A549 (cell line): ENCODE measurements at regions not wholly inside any gene's neighbourhood (a gene's known extent, or its start where the extent isn't known, plus 50 kb on each side); places are given as distances from the start of the nearest gene placed in this dataset.

Experiments
- ATAC-seq, 2 experiments: fragments of 200-7000 bp in 1 of 2; fragments of >200 bp in 1 of 2; cut with Nextera tagmentation in 1 of 2; cut with Tn5 transposase in 1 of 2; 3 replicates each; pipeline versions ENCODE4 v1.8.0 to v1.9.1; 2018 to 2020; ENCODE audit warnings: mild to moderate bottlenecking in 1 of 2, moderate library complexity in 1 of 2
- CTCF ChIA-PET: fragments of 300-600 bp; sonication (Branson Sonifier 250); formaldehyde crosslinking; extraction: SDS; loops from one replicate; lab custom pipeline; 2021; ENCODE audit warnings: antibody characterized with exemption, inconsistent platforms; lab: Yijun Ruan, JAX
- POLR2A ChIA-PET: fragments of 350-600 bp; formaldehyde crosslinking; extraction: SDS; loops from one replicate; lab custom pipeline; 2021; ENCODE audit warnings: antibody characterized with exemption, inconsistent platforms; lab: Yijun Ruan, JAX
- DNase-seq, 2 experiments: peaks; one replicate each; pipeline versions ENCODE4 v3.0.0 to v3.0.0-alpha.2; 2011 to 2016; ENCODE audit warnings: low read depth in 1 of 2, low spot score in 1 of 2
- FAIRE-seq: peaks from 2 replicates; lab custom pipeline; 2011; peaks lifted over from hg19 to GRCh38; lab: Jason Lieb, UNC
- H3K27ac ChIP-seq, 2 experiments: fragments of >200 bp; sonication (Bioruptor Twin); formaldehyde crosslinking; 3 replicates each; pipeline ENCODE4 v1.5.1; 2016 to 2017
- H3K4me1 ChIP-seq: fragments of >200 bp; sonication (Bioruptor Twin); formaldehyde crosslinking; 3 replicates; pipeline ENCODE4 v1.6.1; 2016
- H3K4me2 ChIP-seq: fragments of >200 bp; sonication (Bioruptor Twin); formaldehyde crosslinking; 3 replicates; pipeline ENCODE4 v1.6.1; 2016
- H3K4me3 ChIP-seq: fragments of >200 bp; sonication (Bioruptor Twin); formaldehyde crosslinking; 3 replicates; pipeline ENCODE4 v1.5.1; 2016
- H3K9me3 ChIP-seq: fragments of >200 bp; sonication (Bioruptor Twin); formaldehyde crosslinking; 3 replicates; pipeline ENCODE4 v1.6.1; 2016
- CEBPB ChIP-seq, 2 experiments: fragments of >200 bp in 1 of 2; sonication (Bioruptor Twin) in 1 of 2; formaldehyde crosslinking in 1 of 2; IDR thresholded peaks; 2 replicates each; pipeline ENCODE4 v1.6.1; 2012 to 2016
- CTCF ChIP-seq: fragments of >200 bp; sonication (Bioruptor Twin); formaldehyde crosslinking; IDR thresholded peaks from 3 replicates; pipeline ENCODE4 v1.5.1; 2016
- E2F6 ChIP-seq: IDR thresholded peaks from 2 replicates; pipeline ENCODE4 v1.6.1; 2012; ENCODE audit warnings: low read depth, borderline replicate concordance
- EHMT2 ChIP-seq: fragments of 200-600 bp; sonication (generic); IDR thresholded peaks from 2 replicates; pipeline ENCODE4 v1.6.1; 2016; ENCODE audit warnings: antibody characterized with exemption, low read depth, mild to moderate bottlenecking, moderate library complexity
- EP300 ChIP-seq, 2 experiments: fragments of >200 bp; sonication (Bioruptor Twin); formaldehyde crosslinking; IDR thresholded peaks; 2 replicates in 1 of 2; 3 replicates in 1 of 2; pipeline ENCODE4 v1.6.1; 2016 to 2017
- FOSB ChIP-seq: fragments of 250-450 bp; sonication (Bioruptor Pico); IDR thresholded peaks from 2 replicates; pipeline ENCODE4 v1.5.0; 2020; ENCODE audit warnings: mild to moderate bottlenecking, moderate library complexity
- FOSL2 ChIP-seq, 2 experiments: fragments of 450-650 bp in 1 of 2; fragments of >200 bp in 1 of 2; sonication (Bioruptor Twin) in 1 of 2; formaldehyde crosslinking; IDR thresholded peaks; 2 replicates each; pipeline versions ENCODE4 v1.5.0 to v1.6.1; 2016 to 2020; ENCODE audit warnings: mild to moderate bottlenecking in 1 of 2, moderate library complexity in 1 of 2
- HDAC2 ChIP-seq: fragments of 200-600 bp; sonication (generic); IDR thresholded peaks from 2 replicates; pipeline ENCODE4 v1.6.1; 2016
- HOXA7 ChIP-seq: fragments of 250-450 bp; sonication (Bioruptor Pico); IDR thresholded peaks from 2 replicates; pipeline ENCODE4 v1.5.0; 2020; ENCODE audit warnings: mild to moderate bottlenecking, moderate library complexity
- HOXB5 ChIP-seq: fragments of 250-450 bp; sonication (Bioruptor Pico); IDR thresholded peaks from 2 replicates; pipeline ENCODE4 v1.5.0; 2020; ENCODE audit warnings: mild to moderate bottlenecking, moderate library complexity
- JUNB ChIP-seq: fragments of >200 bp; sonication (Bioruptor Twin); formaldehyde crosslinking; IDR thresholded peaks from 2 replicates; pipeline ENCODE4 v1.6.1; 2016
- KDM1A ChIP-seq: fragments of 200-600 bp; sonication (generic); IDR thresholded peaks from 2 replicates; pipeline ENCODE4 v1.6.1; 2016; ENCODE audit warnings: low read depth, mild to moderate bottlenecking
- KDM5A ChIP-seq: fragments of 200-600 bp; sonication (generic); IDR thresholded peaks from 2 replicates; pipeline ENCODE4 v1.6.1; 2016; ENCODE audit warnings: antibody characterized with exemption, mild to moderate bottlenecking
- MAFK ChIP-seq: fragments of 450-650 bp; IDR thresholded peaks from 2 replicates; pipeline ENCODE4 v1.6.1; 2014; ENCODE audit not compliant: partially characterized antibody
- NPAS2 ChIP-seq: fragments of 250-450 bp; sonication (Bioruptor Pico); IDR thresholded peaks from 2 replicates; pipeline ENCODE4 v1.8.0; 2022; ENCODE audit warnings: mild to moderate bottlenecking, moderate library complexity, borderline replicate concordance
- NR3C1 ChIP-seq: fragments of >200 bp; sonication (Bioruptor Twin); formaldehyde crosslinking; IDR thresholded peaks from 3 replicates; pipeline ENCODE4 v1.6.1; 2017
- PHF8 ChIP-seq: fragments of 200-600 bp; sonication (generic); IDR thresholded peaks from 2 replicates; pipeline ENCODE4 v1.6.1; 2016; ENCODE audit warnings: low read depth, mild to moderate bottlenecking, antibody characterized with exemption, moderate library complexity, borderline replicate concordance
- POLR2AphosphoS2 ChIP-seq: conservative IDR thresholded peaks from 2 replicates; pipeline ENCODE4 v1.6.1; 2012; ENCODE audit warnings: low read length, improper control_type of control experiment, inconsistent platforms
- RAD21 ChIP-seq, 2 experiments: fragments of >200 bp in 1 of 2; sonication (Bioruptor Twin) in 1 of 2; formaldehyde crosslinking in 1 of 2; IDR thresholded peaks in 1 of 2; conservative IDR thresholded peaks in 1 of 2; 2 replicates in 1 of 2; 3 replicates in 1 of 2; pipeline ENCODE4 v1.6.1; 2012 to 2018; ENCODE audit warnings: inconsistent platforms in 1 of 2
- RARB ChIP-seq: fragments of 250-450 bp; sonication (Bioruptor Pico); IDR thresholded peaks from 2 replicates; pipeline ENCODE4 v1.8.0; 2021; ENCODE audit warnings: mild to moderate bottlenecking, moderate library complexity
- RCOR1 ChIP-seq: fragments of 150-350 bp; IDR thresholded peaks from 2 replicates; pipeline ENCODE4 v1.6.1; 2014; ENCODE audit warnings: antibody characterized with exemption, low read length, low read depth
- SMC3 ChIP-seq: fragments of >200 bp; sonication (Bioruptor Twin); formaldehyde crosslinking; IDR thresholded peaks from 3 replicates; pipeline ENCODE4 v1.6.1; 2018; ENCODE audit warnings: inconsistent platforms
- SREBF2 ChIP-seq: fragments of 450-650 bp; IDR thresholded peaks from 2 replicates; pipeline ENCODE4 v1.6.1; 2014; ENCODE audit warnings: mild to moderate bottlenecking, moderate library complexity
- TFCP2L1 ChIP-seq: fragments of 250-450 bp; sonication (Bioruptor Pico); IDR thresholded peaks from 2 replicates; pipeline ENCODE4 v1.5.0; 2021; ENCODE audit warnings: mild to moderate bottlenecking
- ZC3H11A ChIP-seq: fragments of 450-650 bp; IDR thresholded peaks from 2 replicates; pipeline ENCODE4 v1.6.1; 2014; ENCODE audit warnings: antibody characterized with exemption, mild to moderate bottlenecking
- WGBS: methylation state at CpG from one replicate; pipeline ENCODE4 v1.1.6; 2017; ENCODE audit errors: missing lambda C conversion rate; 5-methylcytosine and 5-hydroxymethylcytosine counted together

- TF ChIP-seq SREBF2 (no peak), EP300 (IDR thresholded peaks at IDR 0.05) (no peak), ZC3H11A (no peak), PHF8 (no peak), NPAS2 (CRISPR knock-in tag) (no peak), HOXA7 (no peak), KDM1A (no peak), TFCP2L1 (CRISPR knock-in tag) (no peak), E2F6 (no peak), KDM5A (no peak), HOXB5 (no peak), NR3C1 (no peak), RAD21 (conservative IDR thresholded peaks at IDR 0.05 in 1 of 2, IDR thresholded peaks at IDR 0.05 in 1 of 2) (no peak), FOSL2 (IDR thresholded peaks at IDR 0.05) (no peak), FOSL2 (CRISPR knock-in tag; IDR thresholded peaks at IDR 0.05) (no peak), POLR2AphosphoS2 (no peak), RCOR1 (no peak), RARB (no peak)
- ChIA-PET POLR2A (no interaction called here), CTCF (no interaction called here)
- FAIRE-seq (no peak), DNase-seq (no peak), ATAC-seq (no peak)
- no peak overlapping the region for H3K4me2 ChIP-seq
- no peaks in the 10 kb centered on the region for H3K9me3 ChIP-seq
- WGBS = 3% methylated on average over 1 of the region's 1 CpG
- no peak overlapping the region for H3K27ac ChIP-seq
- H3K4me1 ChIP-seq = no peaks in the 10 kb centered on the region
- H3K4me3 ChIP-seq = no peak overlapping the region
Observed at GRCh38 chr2:138853296-138853695, 73.1 kb upstream of the NXPH2 start.

GRCh38 chr2:138846216-138846821 lies 66.1 kb upstream of the NXPH2 start:
- FAIRE-seq (no peak), ATAC-seq (peak; percentile 76 to 89), DNase-seq (peak; percentile 24 to 39)
- Histone ChIP-seq H3K4me1 (no peaks in the 10 kb centered on the region), H3K4me3 (no peak overlapping the region), H3K4me2 (no peak overlapping the region), H3K9me3 (no peaks in the 10 kb centered on the region), H3K27ac (no peak overlapping the region)
- TF ChIP-seq POLR2AphosphoS2 = no peak
- peak; percentile 63 for TF ChIP-seq CTCF
- TF ChIP-seq NPAS2 (CRISPR knock-in tag) = no peak
- no peak for TF ChIP-seq EHMT2
- no peak for TF ChIP-seq ZC3H11A
- TF ChIP-seq SMC3 = 0 out of 3 replicates have a peak, but pooled peaks have one; percentile 22
- TF ChIP-seq JUNB = no peak
- no peak for TF ChIP-seq KDM5A
- TF ChIP-seq RAD21 (conservative IDR thresholded peaks at IDR 0.05 in 1 of 2, IDR thresholded peaks at IDR 0.05 in 1 of 2) = peak; percentile 56 to 59
- no peak for TF ChIP-seq MAFK
- CTCF ChIA-PET = interaction anchor here (0.7 to 1.0 kb wide), 3 partner anchors 9 to 987 kb away, joined by 3 to 4 read pairs (median 3); no protein-coding TSS in a partner anchor
- 17% methylated on average over 8 of the region's 8 CpGs for WGBS
- POLR2A ChIA-PET = no interaction called here

- ATAC-seq = no peak
- WGBS = 61% methylated on average over 1 of the region's 1 CpG
- TF ChIP-seq FOSB (CRISPR knock-in tag) (no peak), CEBPB (IDR thresholded peaks at IDR 0.05) (no peak), HDAC2 (no peak)
- TF ChIP-seq, all 56 proteins: peak for 0
- Histone ChIP-seq H3K9me3 (no peaks in the 10 kb centered on the region), H3K27ac (no peak overlapping the region), H3K4me3 (no peak overlapping the region), H3K4me2 (no peak overlapping the region), H3K4me1 (no peaks in the 10 kb centered on the region)
- FAIRE-seq = no peak
- ChIA-PET CTCF (interaction anchor here (0.7 to 5.0 kb wide), 3 partner anchors 9 to 18 kb away, joined by 3 to 28 read pairs (median 3); no protein-coding TSS in a partner anchor), POLR2A (no interaction called here)
- DNase-seq = no peak
Observed at GRCh38 chr2:138842341-138842740, 62.2 kb upstream of the NXPH2 start.
